OCI-LY3 (cell line): ENCODE measurements at regions not wholly inside any gene's neighbourhood (a gene's known extent, or its start where the extent isn't known, plus 50 kb on each side); places are given as distances from the start of the nearest gene placed in this dataset.

ENCODE experiments used
- EZH2phosphoT487 ChIP-seq: fragments of 200-600 bp; shearing (Covaris generic); IDR thresholded peaks from 2 replicates; pipeline ENCODE4 v1.6.1; 2018; ENCODE audit warnings: antibody characterized with exemption, mixed run types, low read depth
- TF ChIP-seq, protein P1 (sequence below): fragments of 200-600, 300-600 bp; sonication (generic); IDR thresholded peaks from 2 replicates; pipeline ENCODE4 v1.5.1; 2014; ENCODE audit warnings: antibody characterized with exemption, low read length, low read depth

DNA sequence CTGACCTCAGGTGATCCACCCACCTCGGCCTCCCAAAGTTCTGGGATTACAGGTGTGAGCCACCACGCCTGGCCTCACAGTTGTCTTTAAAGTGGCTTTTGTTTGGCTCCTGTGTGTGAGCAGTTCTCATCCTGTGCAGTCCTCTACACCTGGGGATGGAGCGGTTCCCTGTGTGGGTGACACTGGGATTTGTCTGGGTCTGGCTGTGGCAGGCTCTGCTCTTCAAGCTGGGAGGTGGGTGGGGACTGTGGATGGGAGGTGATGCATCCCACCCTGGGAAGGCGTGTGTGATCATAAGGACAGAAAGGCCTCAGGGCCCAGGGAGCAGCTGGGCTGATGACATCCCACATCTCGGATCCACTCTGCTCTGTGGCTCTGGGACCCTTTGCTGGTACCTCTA lies 1266.8 kb downstream of the BRD1 start:
- TF ChIP-seq, protein P1, sequence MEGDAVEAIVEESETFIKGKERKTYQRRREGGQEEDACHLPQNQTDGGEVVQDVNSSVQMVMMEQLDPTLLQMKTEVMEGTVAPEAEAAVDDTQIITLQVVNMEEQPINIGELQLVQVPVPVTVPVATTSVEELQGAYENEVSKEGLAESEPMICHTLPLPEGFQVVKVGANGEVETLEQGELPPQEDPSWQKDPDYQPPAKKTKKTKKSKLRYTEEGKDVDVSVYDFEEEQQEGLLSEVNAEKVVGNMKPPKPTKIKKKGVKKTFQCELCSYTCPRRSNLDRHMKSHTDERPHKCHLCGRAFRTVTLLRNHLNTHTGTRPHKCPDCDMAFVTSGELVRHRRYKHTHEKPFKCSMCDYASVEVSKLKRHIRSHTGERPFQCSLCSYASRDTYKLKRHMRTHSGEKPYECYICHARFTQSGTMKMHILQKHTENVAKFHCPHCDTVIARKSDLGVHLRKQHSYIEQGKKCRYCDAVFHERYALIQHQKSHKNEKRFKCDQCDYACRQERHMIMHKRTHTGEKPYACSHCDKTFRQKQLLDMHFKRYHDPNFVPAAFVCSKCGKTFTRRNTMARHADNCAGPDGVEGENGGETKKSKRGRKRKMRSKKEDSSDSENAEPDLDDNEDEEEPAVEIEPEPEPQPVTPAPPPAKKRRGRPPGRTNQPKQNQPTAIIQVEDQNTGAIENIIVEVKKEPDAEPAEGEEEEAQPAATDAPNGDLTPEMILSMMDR: no peak
- no peak for TF ChIP-seq EZH2phosphoT487
